ENCODE measurements at regions not wholly inside any gene's neighbourhood (a gene's known extent, or its start where the extent isn't known, plus 50 kb on each side); places are given as distances from the start of the nearest gene placed in this dataset.

- TF ChIP-seq CTCF (IDR thresholded peaks at IDR 0.05; ENCODE audit: insufficient read depth, low read length) = no peak
- peak; percentile 44; the same call in 1 of the 2 replicates for TF ChIP-seq POLR2AphosphoS5 (IDR thresholded peaks at IDR 0.05; ENCODE audit: low read depth)
- no peak for TF ChIP-seq REST (IDR thresholded peaks at IDR 0.05; ENCODE audit: insufficient replicate concordance, low read depth)
Observed at GRCh38 chr3:168157099-168157700, 61.5 kb upstream of the GOLIM4 start.

Data from HL-60 (cell line).